GM21717 (cell line): ENCODE measurements at regions not wholly inside any gene's neighbourhood (a gene's known extent, or its start where the extent isn't known, plus 50 kb on each side); places are given as distances from the start of the nearest gene placed in this dataset.
A peak's percentile ranks its signal among the peaks of the same experiment; 100 is the strongest.
"Not testable (repeated sequence)": the region's sequence is repeated elsewhere in the genome, so short reads cannot be mapped to it uniquely, and the experiment has no call there.

Source experiments
- ATAC-seq: cut with Tn5 transposase; IDR thresholded peaks from one replicate; pipeline ENCODE4 v1.9.1; 2021; ENCODE audit warnings: mild to moderate bottlenecking, moderate library complexity; ENCODE audit not compliant: unreplicated experiment

DNA sequence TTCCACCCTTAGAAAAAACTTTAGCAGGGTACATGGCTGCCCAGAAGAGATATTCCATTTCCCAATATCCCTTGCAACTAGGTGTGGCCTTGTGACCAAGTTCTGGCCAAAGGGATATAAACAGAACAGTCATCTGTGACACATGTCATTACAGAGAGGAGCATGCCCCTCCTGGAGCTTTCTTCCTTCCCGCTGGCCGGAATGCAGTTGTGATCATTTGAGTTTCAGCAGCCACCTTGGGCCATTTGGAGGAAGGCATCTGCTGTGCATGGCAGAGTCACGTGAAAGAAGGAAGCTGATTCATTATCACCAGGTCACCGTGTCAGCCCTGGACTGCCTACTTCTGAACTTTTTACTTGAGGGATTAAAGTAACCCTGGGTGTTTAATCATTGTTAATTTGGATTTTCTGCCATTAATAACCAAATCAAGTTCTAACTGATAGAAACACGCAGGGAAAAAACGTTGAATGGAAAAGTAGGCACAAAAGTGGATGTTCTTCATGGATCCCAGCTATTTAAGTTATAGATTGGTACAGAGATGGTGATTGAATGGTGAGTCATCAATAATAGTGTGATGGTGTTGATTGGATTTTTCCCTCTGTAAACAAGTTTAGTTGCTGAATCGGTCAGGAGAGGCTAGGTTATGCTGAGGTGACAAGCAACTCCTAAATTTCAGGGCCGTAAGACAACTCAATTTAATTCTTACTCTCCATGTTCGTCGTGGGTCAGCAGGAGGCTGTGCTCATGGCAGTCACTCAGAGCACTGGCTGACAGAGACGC, 80.7 kb upstream of the CCDC167 start:
- no peak for ATAC-seq

DNA sequence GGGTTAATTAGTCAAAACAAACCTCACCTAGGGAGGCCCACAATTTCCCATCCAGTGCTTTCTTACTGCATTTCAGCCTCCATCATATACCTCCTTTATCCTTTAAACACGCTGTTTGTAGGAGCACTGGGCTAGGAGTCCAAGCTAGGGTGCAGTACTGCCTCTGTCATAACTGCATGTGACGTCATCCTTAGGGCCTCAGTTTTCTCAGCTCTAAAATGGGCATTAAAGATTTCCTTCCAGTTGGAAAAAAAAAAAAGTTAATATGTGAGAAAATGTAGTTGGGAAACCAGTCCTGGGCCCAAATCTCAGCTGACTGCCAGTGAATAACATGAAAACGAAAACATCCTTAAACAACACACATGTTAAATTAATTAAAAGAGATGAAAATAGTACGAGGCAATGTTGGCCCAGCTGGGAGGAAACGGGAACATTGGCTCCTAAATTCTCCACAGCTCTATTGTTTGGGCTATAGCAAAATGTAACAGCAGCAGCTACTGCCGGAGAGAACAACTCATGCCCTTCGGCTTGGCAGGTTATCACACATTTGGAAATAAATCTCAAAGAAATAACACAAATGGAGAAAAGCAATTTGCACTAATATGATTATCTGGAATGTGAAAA, 79.9 kb upstream of the CCDC167 start:
- ATAC-seq = no peak

DNA sequence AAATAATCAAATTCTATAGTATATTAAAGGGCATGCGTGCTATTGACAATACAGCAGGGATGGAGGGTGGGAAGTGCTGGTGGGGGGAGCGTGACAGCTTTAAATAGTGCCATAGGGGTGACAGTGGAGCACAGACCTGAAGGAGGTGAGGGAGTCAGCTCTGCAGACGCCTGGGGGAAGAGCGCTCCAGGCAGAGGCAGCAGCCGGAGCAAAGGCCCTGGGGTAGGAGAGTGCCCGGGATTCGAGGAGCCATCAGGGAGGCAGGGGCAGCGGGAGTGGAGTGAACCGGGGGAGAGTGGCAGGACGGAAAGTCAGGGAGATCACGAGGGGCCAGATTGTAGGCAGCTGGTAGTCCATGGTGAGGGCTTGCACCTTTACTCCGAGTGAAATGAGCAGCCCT, 78.4 kb upstream of the CCDC167 start:
- no peak for ATAC-seq

DNA sequence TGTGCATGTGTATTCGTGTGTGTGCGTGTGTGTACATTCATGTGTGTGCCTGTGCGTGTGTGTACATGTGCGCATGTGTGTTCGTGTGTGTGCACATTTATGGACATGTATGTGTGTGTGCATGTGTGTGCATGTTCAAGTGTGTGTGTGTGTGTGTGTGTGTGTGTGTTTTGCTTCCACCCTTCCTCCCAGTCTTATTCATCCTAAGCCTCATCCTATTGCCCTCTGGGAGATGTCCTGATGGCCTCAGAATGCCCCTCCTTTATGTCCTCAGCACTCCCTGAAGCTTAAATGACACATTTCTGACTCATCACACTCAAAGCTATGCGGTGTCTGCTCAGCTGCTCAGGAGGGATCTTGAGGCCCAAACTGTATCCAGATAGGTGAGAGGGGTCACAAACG, 76.6 kb upstream of the CCDC167 start:
- ATAC-seq = no peak

DNA sequence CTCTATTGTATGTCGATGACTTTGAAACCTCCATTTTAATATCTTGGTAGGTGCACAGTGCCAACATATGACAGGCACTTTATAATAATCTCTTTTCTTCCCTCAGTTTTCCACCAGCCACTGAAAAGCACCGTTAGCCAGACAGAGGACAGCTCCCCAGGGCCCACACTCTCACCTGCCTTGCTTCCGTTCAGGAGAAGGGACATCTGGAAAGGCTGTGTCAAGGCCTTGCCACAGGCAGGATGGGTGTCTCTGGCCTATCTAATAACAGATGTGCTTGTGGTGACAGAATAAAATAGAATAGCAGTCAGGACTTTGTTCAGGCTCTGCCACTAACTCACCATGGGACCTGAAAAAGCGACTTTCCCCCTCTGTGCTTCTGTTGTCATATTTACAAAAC, 75.5 kb upstream of the CCDC167 start:
- no peak for ATAC-seq

- ATAC-seq = no peak
Measured at GRCh38 chr6:37572334-37572733, 72.6 kb upstream of the CCDC167 start.

DNA sequence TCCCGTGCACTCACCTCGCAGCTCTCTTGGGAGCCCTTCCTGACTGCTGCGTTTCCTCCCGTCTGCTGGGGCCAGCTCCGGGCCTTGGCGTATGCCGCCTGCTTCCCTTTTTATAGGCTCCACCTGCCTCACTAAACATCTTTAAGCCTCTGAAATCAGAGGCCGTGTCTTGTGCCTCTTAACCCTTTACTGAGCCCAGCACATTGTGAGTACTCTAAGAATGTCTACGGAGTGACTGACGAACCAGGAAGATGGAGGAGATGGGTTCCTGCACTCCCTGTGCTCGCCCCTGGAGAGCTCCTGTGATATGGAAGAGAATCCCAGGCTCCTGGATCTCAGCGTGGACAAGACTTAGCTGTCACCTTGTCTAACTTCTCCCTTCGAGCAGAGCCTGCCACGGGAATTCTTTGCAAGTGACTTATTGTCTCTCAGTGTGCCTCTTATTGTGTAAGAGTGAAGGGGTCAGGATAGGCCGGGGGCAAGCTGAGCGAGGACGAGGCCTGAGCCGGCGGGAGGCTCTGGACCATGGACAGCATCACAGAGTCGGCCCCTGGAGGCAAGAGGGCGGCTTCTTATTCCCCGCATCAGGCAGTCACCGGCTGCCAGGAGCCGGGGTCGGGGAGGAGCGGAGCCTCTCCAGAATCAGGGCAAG, 70.9 kb upstream of the CCDC167 start:
- ATAC-seq = no peak

DNA sequence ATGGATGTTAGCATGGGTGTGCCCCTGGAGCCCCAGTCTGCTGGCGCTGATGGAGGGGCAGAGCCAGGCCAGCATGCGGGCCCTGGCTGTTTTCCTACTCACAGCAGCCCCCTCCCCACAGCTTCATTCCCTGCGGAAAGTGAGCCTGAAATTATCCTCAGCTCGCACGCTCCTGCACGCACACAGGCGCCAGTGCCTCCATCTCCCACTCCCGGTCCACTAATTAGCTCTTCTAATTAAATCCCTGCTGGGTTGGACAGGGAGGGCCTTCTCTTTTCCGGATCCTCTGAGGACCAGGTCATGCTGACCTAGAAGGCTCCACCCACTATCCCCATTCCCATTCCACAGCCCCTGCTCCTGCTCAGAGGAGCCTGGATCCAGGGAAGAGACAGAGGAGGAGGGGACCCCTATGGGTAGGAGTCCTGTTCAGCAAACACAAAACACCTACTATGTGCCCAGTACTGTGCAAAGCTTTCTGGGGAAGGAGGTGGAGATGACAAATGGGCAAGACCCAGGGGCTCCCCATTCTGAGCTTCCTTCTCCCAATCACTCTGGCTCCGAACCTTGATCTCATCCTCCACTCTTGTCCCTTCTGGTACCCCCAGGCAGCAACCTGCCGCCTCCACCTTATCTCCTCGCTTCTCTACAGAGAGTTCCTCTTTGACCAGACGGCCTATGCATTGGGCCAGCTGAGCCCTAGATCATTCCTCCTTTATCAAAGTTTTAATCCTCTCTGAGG, 70.2 kb upstream of the CCDC167 start:
- no peak for ATAC-seq

DNA sequence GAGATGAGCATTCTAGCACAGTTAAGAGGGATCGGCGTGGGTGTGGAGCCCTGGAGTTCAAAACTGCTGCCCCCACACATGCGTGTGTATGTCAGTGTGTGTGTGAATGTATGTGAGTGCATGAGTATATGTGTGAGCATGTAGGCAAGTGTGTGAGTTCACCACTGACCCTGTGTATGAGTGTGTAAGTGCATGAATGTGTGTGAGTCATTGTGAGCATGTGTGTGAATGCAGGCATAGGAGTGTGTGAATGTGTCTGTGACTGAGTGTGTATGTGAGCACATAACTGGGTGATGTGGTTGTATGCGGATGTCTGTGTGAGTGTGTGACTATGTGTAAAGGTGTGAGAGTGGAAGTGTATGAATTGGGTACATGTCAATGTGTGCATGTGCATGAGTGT, 69.6 kb upstream of the CCDC167 start:
- no peak for ATAC-seq

GRCh38 chr6:37566950-37567349, 67.3 kb upstream of the CCDC167 start:
- no peak for ATAC-seq

DNA sequence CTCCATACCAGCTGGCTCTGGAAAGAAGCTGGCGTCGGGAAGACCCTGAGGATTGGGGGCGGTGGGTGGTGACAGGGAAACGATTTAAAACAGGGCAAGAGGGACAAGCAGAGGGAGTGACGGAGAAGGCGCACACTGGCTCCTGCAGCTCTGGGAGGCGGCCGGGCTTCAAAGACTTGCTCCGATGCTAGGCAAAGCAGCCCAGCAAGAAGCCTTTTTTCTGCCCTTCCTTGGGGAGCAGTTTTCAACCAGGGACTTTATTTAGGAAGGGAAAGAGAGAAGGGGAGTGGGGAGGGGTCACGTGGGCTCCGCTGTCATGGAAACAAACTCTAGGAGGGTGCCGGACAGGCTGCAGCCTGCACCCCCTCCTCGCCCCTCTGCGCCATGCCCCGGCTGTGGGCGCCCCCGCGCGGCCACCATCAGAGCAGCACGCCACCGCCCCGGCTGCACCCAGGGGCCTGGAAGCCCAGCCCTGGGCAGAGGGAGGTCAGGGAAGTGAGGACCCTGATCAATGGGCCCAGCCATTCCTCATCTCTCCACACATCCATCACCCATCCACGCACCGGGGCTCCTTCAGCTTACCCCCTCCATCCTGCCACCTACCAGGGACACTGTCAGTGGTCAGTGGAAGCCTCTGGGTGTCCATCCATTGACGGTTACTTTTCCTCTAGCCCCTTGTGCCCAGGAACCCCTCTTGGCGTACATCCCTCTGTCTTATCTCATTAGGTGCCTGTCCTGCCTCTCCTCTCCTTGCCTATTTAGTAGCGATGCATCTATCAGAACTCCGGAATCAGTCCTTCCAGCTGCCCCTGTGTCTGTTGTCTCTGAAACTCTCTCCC, 66.6 kb upstream of the CCDC167 start:
- peak; percentile 32 for ATAC-seq

DNA sequence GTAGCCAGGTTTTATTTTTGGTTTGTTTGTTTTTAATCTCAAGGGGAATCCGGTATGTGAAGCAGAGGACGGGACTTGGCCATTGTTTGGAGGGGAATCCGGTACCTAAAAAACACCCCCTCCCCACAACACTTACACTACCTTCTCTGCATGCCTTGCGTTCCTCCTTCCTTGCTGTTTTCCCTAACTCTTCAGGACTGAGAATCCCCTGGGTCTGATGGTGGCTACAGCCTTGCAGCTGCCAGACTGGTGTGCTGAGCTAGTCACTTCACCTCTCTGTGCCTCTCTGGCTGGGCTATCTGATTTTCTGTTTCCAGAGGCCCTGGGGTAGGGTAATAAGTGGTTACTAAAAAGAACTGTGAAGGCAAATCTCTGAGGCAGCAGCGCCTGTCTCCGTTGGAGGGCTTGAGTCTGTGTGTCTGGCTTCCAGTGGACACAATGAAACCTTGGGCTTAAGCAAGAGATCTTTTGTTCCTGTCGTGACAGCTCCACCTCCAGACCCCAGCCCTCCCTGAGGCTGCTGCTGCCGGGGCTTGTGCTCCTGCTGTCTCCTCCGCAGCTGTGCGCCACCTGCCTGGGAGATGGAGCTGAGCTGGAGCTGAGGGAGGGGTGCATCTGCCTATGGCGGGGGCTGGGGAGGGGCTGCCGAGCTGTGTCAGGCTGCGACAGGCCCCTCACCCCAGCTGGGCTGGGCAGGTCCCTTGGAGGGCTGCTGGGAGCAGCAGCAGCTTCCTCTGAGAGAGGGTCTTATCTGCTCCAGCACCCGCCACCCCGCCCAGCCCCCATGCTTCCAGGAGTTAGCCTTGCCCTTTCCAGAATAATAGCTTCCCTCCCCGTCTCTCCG, 65.8 kb upstream of the CCDC167 start:
- no peak for ATAC-seq

- ATAC-seq = not testable (repeated sequence)
Measured at GRCh38 chr6:37562926-37563288, 63.2 kb upstream of the CCDC167 start.

DNA sequence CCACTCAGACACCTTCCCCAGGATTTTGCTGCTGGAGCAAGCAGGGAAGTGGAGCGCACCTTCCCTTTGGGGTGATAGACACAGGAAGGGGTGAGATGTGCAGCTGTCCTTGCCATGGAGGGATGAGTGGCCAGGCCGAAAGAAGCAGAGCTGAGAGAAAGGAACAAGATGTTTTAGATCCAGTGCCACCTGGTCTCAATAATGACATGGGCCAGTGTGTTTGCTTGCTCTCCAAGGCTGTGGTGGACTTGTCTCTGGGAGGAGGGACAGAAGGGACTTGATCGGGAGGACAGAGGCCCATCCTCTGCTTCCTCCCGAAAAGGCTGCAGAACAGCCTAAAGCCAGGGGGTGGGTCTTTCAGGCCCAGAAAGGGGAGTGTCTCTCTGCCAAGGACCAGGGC, 61.7 kb upstream of the CCDC167 start:
- ATAC-seq = no peak

DNA sequence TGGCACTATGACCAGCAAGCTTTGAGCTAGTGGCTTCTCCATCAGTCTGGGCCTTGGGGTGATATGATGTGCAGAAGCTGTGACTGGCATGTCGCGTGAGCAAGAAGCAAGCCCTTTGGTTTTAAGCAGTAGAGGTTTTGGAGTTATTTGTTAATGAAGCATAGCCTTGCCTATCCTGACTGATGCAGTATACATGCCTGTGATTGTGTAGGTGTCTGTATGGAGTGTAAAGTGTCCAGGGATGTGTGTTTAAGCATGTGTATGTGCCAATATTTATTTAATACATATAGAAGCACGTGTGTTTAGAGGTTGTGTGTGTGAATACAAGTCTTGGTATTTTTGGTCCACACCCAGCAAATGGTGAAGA, 61.0 kb upstream of the CCDC167 start:
- ATAC-seq = no peak

DNA sequence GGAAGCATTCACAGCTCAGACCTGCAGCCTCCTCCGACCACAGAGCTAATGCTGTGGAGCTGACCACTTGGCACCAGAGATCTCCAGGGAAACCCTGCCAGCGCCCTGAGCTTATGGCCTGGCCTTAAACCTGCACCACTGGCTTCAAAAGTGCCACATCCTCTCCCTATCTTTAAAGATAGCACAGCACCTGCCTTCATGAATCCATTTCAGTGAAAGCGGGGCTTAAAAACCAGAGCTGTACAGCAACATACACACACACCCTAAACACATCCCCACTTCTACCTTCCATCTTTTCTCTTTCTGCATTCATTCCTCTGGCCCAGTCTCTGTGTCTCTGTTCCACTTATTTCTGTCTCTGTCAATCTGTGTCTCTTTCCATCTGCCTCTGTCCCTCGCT, 59.8 kb upstream of the CCDC167 start:
- no peak for ATAC-seq

DNA sequence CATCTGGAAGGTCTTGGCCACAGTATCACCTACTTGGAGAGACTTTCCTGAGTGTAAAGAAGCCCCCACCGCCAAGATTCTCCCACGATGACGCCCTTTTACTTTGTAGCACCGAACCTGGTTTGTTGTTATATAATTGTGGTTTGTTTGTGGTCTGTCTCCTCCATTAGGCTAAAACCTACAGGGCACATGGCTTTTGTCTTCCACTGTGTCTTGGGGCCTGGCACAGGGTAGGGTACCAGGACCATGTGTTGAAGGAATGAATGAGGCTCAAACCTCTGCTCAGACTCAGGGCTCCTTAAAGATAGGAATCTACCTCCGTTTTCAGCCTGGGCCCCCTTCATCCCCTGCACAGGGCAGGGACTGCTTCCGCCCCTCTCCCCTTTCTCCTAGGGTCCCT, 59.4 kb upstream of the CCDC167 start:
- no peak for ATAC-seq

DNA sequence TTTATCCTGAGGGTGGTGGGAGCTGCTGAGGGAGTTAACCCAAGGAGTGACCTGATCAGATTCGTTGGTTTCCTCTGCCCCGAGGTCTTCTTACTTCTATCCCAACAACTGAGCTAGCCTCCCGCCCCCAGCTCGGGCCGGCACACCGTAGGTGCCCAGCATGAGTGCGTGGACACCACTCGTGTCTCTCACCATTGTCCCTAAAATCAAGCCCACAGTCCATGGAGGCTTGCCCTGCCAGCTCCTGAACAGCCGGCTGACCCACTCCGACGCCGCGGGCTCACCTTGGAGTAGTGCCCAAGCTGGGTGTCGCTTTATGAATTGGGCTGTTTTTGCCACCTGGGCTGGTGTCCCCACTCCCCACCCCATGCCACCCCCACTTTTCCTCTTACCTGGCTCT, 59.0 kb upstream of the CCDC167 start:
- no peak for ATAC-seq

GRCh38 chr6:37558168-37558567, 58.5 kb upstream of the CCDC167 start:
- no peak for ATAC-seq

- no peak for ATAC-seq
Measured at GRCh38 chr6:37557645-37558114, 58.0 kb upstream of the CCDC167 start.
